Stomach (tissue), 8 donors: ENCODE measurements at regions not wholly inside any gene's neighbourhood (a gene's known extent, or its start where the extent isn't known, plus 50 kb on each side); places are given as distances from the start of the nearest gene placed in this dataset.

Experiments
- DNase-seq, 2 donors: peaks; one replicate each; pipeline versions ENCODE4 v3.0.0 to v3.0.0-alpha.2; 2013 to 2019
- H3K27ac ChIP-seq, 5 donors: fragments of 200-600 bp in 4 of 5; sonication (generic) in 4 of 5; one replicate each; pipeline ENCODE4 v1.5.1; 2013 to 2019; ENCODE audit warnings: mild to moderate bottlenecking in 1 of 5, moderate library complexity in 1 of 5
- H3K27me3 ChIP-seq, 3 donors: fragments of 200-600 bp; sonication (generic); one replicate each; pipeline ENCODE4 v1.5.1; 2017 to 2019; ENCODE audit warnings: mixed run types in 1 of 3
- H3K36me3 ChIP-seq, 4 donors: fragments of 200-600 bp; sonication (generic); 1 replicate in 3 of 4; 2 replicates in 1 of 4; pipeline ENCODE4 v1.5.1; 2016 to 2019
- H3K4me1 ChIP-seq, 4 donors: fragments of 200-600 bp; sonication (generic); one replicate each; pipeline ENCODE4 v1.5.1; 2016 to 2019
- H3K4me3 ChIP-seq, 4 donors: fragments of 200-600 bp; sonication (generic) in 3 of 4; one replicate each; pipeline ENCODE4 v1.5.1; 2016 to 2019; ENCODE audit warnings: mild to moderate bottlenecking in 1 of 4
- H3K9me3 ChIP-seq, 4 donors: fragments of 200-600 bp; sonication (generic); one replicate each; pipeline ENCODE4 v1.5.1; 2016 to 2019
- CTCF ChIP-seq, 7 experiments: fragments of 450-650 bp in 4 of 7; fragments of 200-600 bp in 3 of 7; sonication (generic) in 3 of 7; IDR thresholded peaks; one replicate each; pipeline ENCODE4 v1.5.1; 2016 to 2019; ENCODE audit warnings: antibody characterized with exemption in 7 of 7, control low read depth in 2 of 7, mild to moderate bottlenecking in 1 of 7
- EP300 ChIP-seq: sonication (generic); formaldehyde crosslinking; IDR thresholded peaks from one replicate; pipeline ENCODE4 v1.6.1; 2017; ENCODE audit warnings: antibody characterized with exemption
- POLR2A ChIP-seq, 4 donors: fragments of 450-650 bp; IDR thresholded peaks; one replicate each; pipeline ENCODE4 v1.6.1; 2016; ENCODE audit warnings: antibody characterized with exemption in 4 of 4, control low read depth in 2 of 4, mild to moderate bottlenecking in 1 of 4, moderate library complexity in 1 of 4
- POLR2AphosphoS5 ChIP-seq, 3 donors: sonication (generic); formaldehyde crosslinking; IDR thresholded peaks; one replicate each; pipeline ENCODE4 v1.6.1; 2016; ENCODE audit warnings: antibody characterized with exemption in 3 of 3
- WGBS, 5 donors: extraction: QIAGEN DNeasy Blood & Tissue Kit in 3 of 5; methylation state at CpG; one replicate each; pipeline versions ENCODE4 v1.1.5 to v1.1.7; 2013 to 2018; 5-methylcytosine and 5-hydroxymethylcytosine counted together
- intact Hi-C: fragments of 100-400 bp; cut with DNase I; formaldehyde crosslinking; loops from one replicate; pipeline ENCODE4 v1.15.1; 2023; ENCODE audit warnings: low total_unique reads
- donor health status: healthy with polysubstance abuse.
- donor health status: Bipolar disorder and iron deficiency.
- donor health status: healthy.

GRCh38 chr16:50445621-50446555 lies 77.1 kb upstream of the BRD7 start:
- Histone ChIP-seq H3K27me3 (peaks cover 0 to 4% (median 0%) of the 10 kb centered on the region in 3 donors), H3K9me3 (peaks cover 6 to 16% (median 13%) of the 10 kb centered on the region in 4 donors), H3K4me1 (peaks cover 0 to 4% (median 0%) of the 10 kb centered on the region in 4 donors), H3K4me3 (no peak overlapping the region), H3K27ac (no peak overlapping the region), H3K36me3 (no peaks in the 10 kb centered on the region)
- WGBS, 5 donors, result 38 to 68% (median 59%) methylated on average over 12 to 19 of the region's 19 CpGs
- intact Hi-C loops, result no loop called here
- no peak for TF ChIP-seq POLR2AphosphoS5 (IDR thresholded peaks at IDR 0.05)
- no peak for TF ChIP-seq EP300
- no peak for TF ChIP-seq POLR2A (IDR thresholded peaks at IDR 0.05)
- no peak for TF ChIP-seq CTCF (IDR thresholded peaks at IDR 0.05)
- no peak for DNase-seq

GRCh38 chr16:50444526-50444925 lies 75.7 kb upstream of the BRD7 start:
- intact Hi-C loops, result no loop called here
- no peak for TF ChIP-seq POLR2A (IDR thresholded peaks at IDR 0.05)
- no peak for TF ChIP-seq POLR2AphosphoS5 (IDR thresholded peaks at IDR 0.05)
- no peak for TF ChIP-seq EP300
- TF ChIP-seq CTCF (IDR thresholded peaks at IDR 0.05), result no peak
- peaks cover 0 to 4% (median 0%) of the 10 kb centered on the region in 4 donors for H3K4me1 ChIP-seq
- H3K9me3 ChIP-seq, result peaks cover 6 to 23% (median 20%) of the 10 kb centered on the region in 4 donors
- no peak for DNase-seq
- WGBS, 5 donors, result 60 to 85% (median 80%) methylated on average over 1 of the region's 1 CpG
- no peaks in the 10 kb centered on the region for H3K36me3 ChIP-seq
- H3K27ac ChIP-seq, result no peak overlapping the region
- H3K27me3 ChIP-seq, result peaks cover 0 to 4% (median 0%) of the 10 kb centered on the region in 3 donors
- no peak overlapping the region for H3K4me3 ChIP-seq

GRCh38 chr16:50442221-50442620 lies 73.4 kb upstream of the BRD7 start:
- Histone ChIP-seq H3K9me3 (peaks cover 6 to 29% (median 26%) of the 10 kb centered on the region in 4 donors), H3K36me3 (no peaks in the 10 kb centered on the region), H3K27ac (no peak overlapping the region), H3K27me3 (peaks cover 0 to 4% (median 0%) of the 10 kb centered on the region in 3 donors), H3K4me3 (no peak overlapping the region), H3K4me1 (no peaks in the 10 kb centered on the region)
- TF ChIP-seq EP300 (no peak), CTCF (IDR thresholded peaks at IDR 0.05) (no peak), POLR2A (IDR thresholded peaks at IDR 0.05) (no peak), POLR2AphosphoS5 (IDR thresholded peaks at IDR 0.05) (no peak)
- no peak for DNase-seq
- intact Hi-C loops, result no loop called here
- WGBS, 5 donors, result 85 to 92% (median 88%) methylated on average over 3 of the region's 3 CpGs

GRCh38 chr16:50441486-50442157 lies 72.8 kb upstream of the BRD7 start:
- WGBS, 5 donors, result 50 to 75% (median 59%) methylated on average over 5 to 7 of the region's 7 CpGs
- intact Hi-C loops, result no loop called here
- DNase-seq, result no peak

More at GRCh38 chr16:50441486-50442157, 72.8 kb upstream of the BRD7 start:
- no peak overlapping the region for H3K27ac ChIP-seq
- H3K9me3 ChIP-seq, result peaks cover 6 to 29% (median 26%) of the 10 kb centered on the region in 4 donors
- no peaks in the 10 kb centered on the region for H3K27me3 ChIP-seq
- TF ChIP-seq POLR2AphosphoS5 (IDR thresholded peaks at IDR 0.05) (no peak), EP300 (no peak), CTCF (IDR thresholded peaks at IDR 0.05) (no peak), POLR2A (IDR thresholded peaks at IDR 0.05) (no peak)
- no peaks in the 10 kb centered on the region for H3K36me3 ChIP-seq
- no peak overlapping the region for H3K4me3 ChIP-seq
- H3K4me1 ChIP-seq, result no peaks in the 10 kb centered on the region
